ENCODE measurements at regions not wholly inside any gene's neighbourhood (a gene's known extent, or its start where the extent isn't known, plus 50 kb on each side); places are given as distances from the start of the nearest gene placed in this dataset.

GRCh38 chr15:47473106-47473725, 244.1 kb upstream of the SEMA6D start:
- H3K36me3 ChIP-seq (ENCODE audit: control insufficient read depth, insufficient read depth, low read length), result no peaks in the 10 kb centered on the region
- no peaks in the 10 kb centered on the region for H3K27me3 ChIP-seq (ENCODE audit: control insufficient read depth, insufficient read depth, low read length)
- no peaks in the 10 kb centered on the region for H3K9me3 ChIP-seq (replicated peaks; ENCODE audit: control insufficient read depth, low read depth, low read length)
- DNase-seq, result peak; percentile 72
- no peak overlapping the region for H3K4me3 ChIP-seq (ENCODE audit: low read length)
- peak overlapping the region; percentile 77 for H3K27ac ChIP-seq (ENCODE audit: low read length)
- peaks cover 18% of the 10 kb centered on the region for H3K4me1 ChIP-seq (ENCODE audit: control insufficient read depth, insufficient read depth, low read length)
- WGBS (ENCODE audit: insufficient coverage), result 10% methylated on average over 2 of the region's 6 CpGs

- Histone ChIP-seq H3K9me3 (replicated peaks; ENCODE audit: control insufficient read depth, low read depth, low read length) (no peaks in the 10 kb centered on the region), H3K27me3 (ENCODE audit: control insufficient read depth, insufficient read depth, low read length) (no peaks in the 10 kb centered on the region), H3K4me1 (ENCODE audit: control insufficient read depth, insufficient read depth, low read length) (peaks cover 18% of the 10 kb centered on the region), H3K36me3 (ENCODE audit: control insufficient read depth, insufficient read depth, low read length) (no peaks in the 10 kb centered on the region), H3K27ac (ENCODE audit: low read length) (peak overlapping the region; percentile 77), H3K4me3 (ENCODE audit: low read length) (no peak overlapping the region)
- WGBS (ENCODE audit: insufficient coverage), result 23% methylated on average over 2 of the region's 4 CpGs
- peak; percentile 98 for DNase-seq
Observed at GRCh38 chr15:47473832-47474231, 243.5 kb upstream of the SEMA6D start.

GRCh38 chr15:47475336-47475735, 242.0 kb upstream of the SEMA6D start:
- Histone ChIP-seq H3K4me1 (ENCODE audit: control insufficient read depth, insufficient read depth, low read length) (peaks cover 18% of the 10 kb centered on the region), H3K27ac (ENCODE audit: low read length) (no peak overlapping the region), H3K9me3 (replicated peaks; ENCODE audit: control insufficient read depth, low read depth, low read length) (no peaks in the 10 kb centered on the region), H3K4me3 (ENCODE audit: low read length) (no peak overlapping the region), H3K27me3 (ENCODE audit: control insufficient read depth, insufficient read depth, low read length) (no peaks in the 10 kb centered on the region), H3K36me3 (ENCODE audit: control insufficient read depth, insufficient read depth, low read length) (no peaks in the 10 kb centered on the region)
- no CpG with 5 or more reads among the region's 2 CpGs for WGBS (ENCODE audit: insufficient coverage)
- DNase-seq, result no peak

- peak; percentile 47 for DNase-seq
- H3K9me3 ChIP-seq (replicated peaks; ENCODE audit: control insufficient read depth, low read depth, low read length), result no peaks in the 10 kb centered on the region
- no peak overlapping the region for H3K27ac ChIP-seq (ENCODE audit: low read length)
- no peak overlapping the region for H3K4me3 ChIP-seq (ENCODE audit: low read length)
- H3K36me3 ChIP-seq (ENCODE audit: control insufficient read depth, insufficient read depth, low read length), result no peaks in the 10 kb centered on the region
- H3K27me3 ChIP-seq (ENCODE audit: control insufficient read depth, insufficient read depth, low read length), result no peaks in the 10 kb centered on the region
- H3K4me1 ChIP-seq (ENCODE audit: control insufficient read depth, insufficient read depth, low read length), result peaks cover 15% of the 10 kb centered on the region
Observed at GRCh38 chr15:47477341-47477740, 240.0 kb upstream of the SEMA6D start.

- H3K27me3 ChIP-seq (ENCODE audit: control insufficient read depth, insufficient read depth, low read length), result no peaks in the 10 kb centered on the region
- H3K36me3 ChIP-seq (ENCODE audit: control insufficient read depth, insufficient read depth, low read length), result no peaks in the 10 kb centered on the region
- H3K9me3 ChIP-seq (replicated peaks; ENCODE audit: control insufficient read depth, low read depth, low read length), result no peaks in the 10 kb centered on the region
- 56% methylated on average over 2 of the region's 3 CpGs for WGBS (ENCODE audit: insufficient coverage)
- no peak overlapping the region for H3K4me3 ChIP-seq (ENCODE audit: low read length)
- DNase-seq, result no peak
- no peak overlapping the region for H3K27ac ChIP-seq (ENCODE audit: low read length)
- H3K4me1 ChIP-seq (ENCODE audit: control insufficient read depth, insufficient read depth, low read length), result peaks cover 2% of the 10 kb centered on the region
Observed at GRCh38 chr15:47484059-47484458, 233.2 kb upstream of the SEMA6D start.

GRCh38 chr15:47484997-47485396, 232.3 kb upstream of the SEMA6D start:
- Histone ChIP-seq H3K4me1 (ENCODE audit: control insufficient read depth, insufficient read depth, low read length) (peaks cover 2% of the 10 kb centered on the region), H3K9me3 (replicated peaks; ENCODE audit: control insufficient read depth, low read depth, low read length) (no peaks in the 10 kb centered on the region), H3K27ac (ENCODE audit: low read length) (no peak overlapping the region), H3K4me3 (ENCODE audit: low read length) (no peak overlapping the region), H3K36me3 (ENCODE audit: control insufficient read depth, insufficient read depth, low read length) (no peaks in the 10 kb centered on the region), H3K27me3 (ENCODE audit: control insufficient read depth, insufficient read depth, low read length) (no peaks in the 10 kb centered on the region)
- DNase-seq, result no peak
- no CpG with 5 or more reads among the region's 2 CpGs for WGBS (ENCODE audit: insufficient coverage)

- H3K9me3 ChIP-seq (replicated peaks; ENCODE audit: control insufficient read depth, low read depth, low read length), result no peaks in the 10 kb centered on the region
- peaks cover 2% of the 10 kb centered on the region for H3K4me1 ChIP-seq (ENCODE audit: control insufficient read depth, insufficient read depth, low read length)
- H3K27me3 ChIP-seq (ENCODE audit: control insufficient read depth, insufficient read depth, low read length), result no peaks in the 10 kb centered on the region
- WGBS (ENCODE audit: insufficient coverage), result no CpG with 5 or more reads among the region's 2 CpGs
- peak; percentile 89 for DNase-seq
- H3K27ac ChIP-seq (ENCODE audit: low read length), result peak overlapping the region; percentile 72
- H3K4me3 ChIP-seq (ENCODE audit: low read length), result no peak overlapping the region
- H3K36me3 ChIP-seq (ENCODE audit: control insufficient read depth, insufficient read depth, low read length), result no peaks in the 10 kb centered on the region
Observed at GRCh38 chr15:47485419-47485818, 231.9 kb upstream of the SEMA6D start.

GRCh38 chr15:47486040-47486439, 231.3 kb upstream of the SEMA6D start:
- H3K9me3 ChIP-seq (replicated peaks; ENCODE audit: control insufficient read depth, low read depth, low read length), result no peaks in the 10 kb centered on the region
- H3K27me3 ChIP-seq (ENCODE audit: control insufficient read depth, insufficient read depth, low read length), result no peaks in the 10 kb centered on the region
- H3K4me1 ChIP-seq (ENCODE audit: control insufficient read depth, insufficient read depth, low read length), result peaks cover 2% of the 10 kb centered on the region
- WGBS (ENCODE audit: insufficient coverage), result no CpG with 5 or more reads among the region's 3 CpGs
- no peaks in the 10 kb centered on the region for H3K36me3 ChIP-seq (ENCODE audit: control insufficient read depth, insufficient read depth, low read length)
- peak overlapping the region; percentile 72 for H3K27ac ChIP-seq (ENCODE audit: low read length)
- H3K4me3 ChIP-seq (ENCODE audit: low read length), result no peak overlapping the region
- DNase-seq, result peak; percentile 91

GRCh38 chr15:47492195-47492594, 225.1 kb upstream of the SEMA6D start:
- H3K4me1 ChIP-seq (ENCODE audit: control insufficient read depth, insufficient read depth, low read length), result no peaks in the 10 kb centered on the region
- no peaks in the 10 kb centered on the region for H3K9me3 ChIP-seq (replicated peaks; ENCODE audit: control insufficient read depth, low read depth, low read length)
- no peak overlapping the region for H3K4me3 ChIP-seq (ENCODE audit: low read length)
- no peaks in the 10 kb centered on the region for H3K36me3 ChIP-seq (ENCODE audit: control insufficient read depth, insufficient read depth, low read length)
- peak; percentile 79 for DNase-seq
- no peak overlapping the region for H3K27ac ChIP-seq (ENCODE audit: low read length)
- no peaks in the 10 kb centered on the region for H3K27me3 ChIP-seq (ENCODE audit: control insufficient read depth, insufficient read depth, low read length)

- WGBS (ENCODE audit: insufficient coverage), result 50% methylated on average over 1 of the region's 4 CpGs
- peak; percentile 68 for DNase-seq
- Histone ChIP-seq H3K4me3 (ENCODE audit: low read length) (no peak overlapping the region), H3K27me3 (ENCODE audit: control insufficient read depth, insufficient read depth, low read length) (no peaks in the 10 kb centered on the region), H3K27ac (ENCODE audit: low read length) (peak overlapping the region; percentile 43), H3K36me3 (ENCODE audit: control insufficient read depth, insufficient read depth, low read length) (no peaks in the 10 kb centered on the region), H3K4me1 (ENCODE audit: control insufficient read depth, insufficient read depth, low read length) (no peaks in the 10 kb centered on the region), H3K9me3 (replicated peaks; ENCODE audit: control insufficient read depth, low read depth, low read length) (no peaks in the 10 kb centered on the region)
Observed at GRCh38 chr15:47493357-47494247, 223.7 kb upstream of the SEMA6D start.

All from muscle of leg (tissue), 3 donors.